Esophagus (tissue), 2 donors: ENCODE measurements at regions not wholly inside any gene's neighbourhood (a gene's known extent, or its start where the extent isn't known, plus 50 kb on each side); places are given as distances from the start of the nearest gene placed in this dataset.

ENCODE experiments used
- H3K27ac ChIP-seq, 2 donors: one replicate each; pipeline ENCODE4 v1.5.1; 2013; ENCODE audit warnings: low read depth in 2 of 2, mild to moderate bottlenecking in 2 of 2, inconsistent platforms in 1 of 2, low read length in 1 of 2, moderate library complexity in 1 of 2
- H3K27me3 ChIP-seq, 2 donors: one replicate each; pipeline ENCODE4 v1.6.1; 2013; ENCODE audit warnings: low read length in 2 of 2, control low read depth in 1 of 2, mild to moderate bottlenecking in 1 of 2; ENCODE audit not compliant: insufficient read depth in 2 of 2, control insufficient read depth in 1 of 2
- H3K36me3 ChIP-seq, 2 donors: one replicate each; pipeline ENCODE4 v1.6.1; 2013; ENCODE audit warnings: low read length in 1 of 2; ENCODE audit not compliant: control insufficient read depth in 2 of 2, insufficient read depth in 2 of 2
- H3K4me1 ChIP-seq, 2 donors: one replicate each; pipeline ENCODE4 v1.6.1; 2013; ENCODE audit warnings: low read length in 1 of 2; ENCODE audit not compliant: control insufficient read depth in 2 of 2, insufficient read depth in 2 of 2
- H3K4me3 ChIP-seq, 2 donors: one replicate each; pipeline ENCODE4 v1.5.1; 2013; ENCODE audit warnings: low read length in 2 of 2, mild to moderate bottlenecking in 2 of 2, low read depth in 1 of 2, moderate library complexity in 1 of 2
- H3K9me3 ChIP-seq, 2 donors: one replicate each; pipeline ENCODE4 v1.6.1; 2013; ENCODE audit warnings: mild to moderate bottlenecking in 2 of 2, low read depth in 1 of 2, low read length in 1 of 2, moderate library complexity in 1 of 2; ENCODE audit not compliant: control insufficient read depth in 2 of 2, insufficient read depth in 1 of 2
- WGBS, 2 donors: extraction: QIAGEN DNeasy Blood & Tissue Kit; methylation state at CpG; one replicate each; pipeline ENCODE4 v1.1.7; 2013; 5-methylcytosine and 5-hydroxymethylcytosine counted together
- donor health status: healthy with polysubstance abuse.
- donor health status: Bipolar disorder and iron deficiency.

DNA sequence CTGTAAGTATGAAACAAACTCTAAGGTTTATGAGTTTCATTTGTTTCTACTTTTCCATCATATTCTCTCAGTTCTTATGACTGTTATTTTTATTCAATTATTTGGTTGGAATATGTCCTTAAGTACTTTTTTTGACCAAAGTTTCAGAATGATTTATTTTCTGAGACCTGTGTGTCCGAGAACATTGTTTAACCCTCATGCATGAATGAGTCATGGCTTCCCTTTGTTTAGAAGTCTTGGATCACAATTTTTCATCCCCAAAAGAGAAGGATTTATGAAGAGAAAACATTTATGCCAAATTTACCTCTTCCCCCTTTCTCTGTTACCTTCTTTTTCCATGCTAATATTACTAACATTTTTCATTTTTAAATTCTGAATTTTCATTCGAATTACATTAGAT, 518.0 kb upstream of the NR2F2 start:
- 54 to 65% methylated on average over 2 of the region's 2 CpGs for WGBS, 2 donors
- H3K27ac ChIP-seq: no peak overlapping the region
- peaks cover 0 to 2% of the 10 kb centered on the region in 2 donors for H3K9me3 ChIP-seq
- no peak overlapping the region for H3K4me3 ChIP-seq
- no peaks in the 10 kb centered on the region for H3K27me3 ChIP-seq
- no peaks in the 10 kb centered on the region for H3K36me3 ChIP-seq
- no peaks in the 10 kb centered on the region for H3K4me1 ChIP-seq

DNA sequence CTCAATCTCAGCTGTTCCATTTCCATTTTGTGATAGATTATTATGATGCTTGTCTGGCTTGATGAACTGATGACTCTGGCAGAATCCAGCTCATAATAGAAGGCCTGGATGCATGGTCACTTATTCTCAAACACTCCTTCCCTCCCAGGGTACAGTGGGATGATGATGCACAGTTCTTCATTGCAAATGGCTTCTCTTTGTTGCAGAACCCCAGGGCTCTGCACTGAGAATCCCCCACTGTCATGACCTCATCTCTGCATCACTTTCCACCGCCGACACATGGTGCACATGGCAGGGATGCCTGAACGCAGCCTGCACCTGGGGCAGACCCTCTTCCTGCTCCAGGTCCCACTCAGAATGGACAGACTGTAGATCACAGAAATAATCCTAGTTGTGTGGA, 515.6 kb upstream of the NR2F2 start:
- WGBS, 2 donors: 97% methylated on average over 3 of the region's 3 CpGs
- Histone ChIP-seq H3K4me1 (no peaks in the 10 kb centered on the region), H3K27ac (no peak overlapping the region), H3K36me3 (no peaks in the 10 kb centered on the region), H3K9me3 (peaks cover 0 to 2% of the 10 kb centered on the region in 2 donors), H3K4me3 (no peak overlapping the region), H3K27me3 (no peaks in the 10 kb centered on the region)

DNA sequence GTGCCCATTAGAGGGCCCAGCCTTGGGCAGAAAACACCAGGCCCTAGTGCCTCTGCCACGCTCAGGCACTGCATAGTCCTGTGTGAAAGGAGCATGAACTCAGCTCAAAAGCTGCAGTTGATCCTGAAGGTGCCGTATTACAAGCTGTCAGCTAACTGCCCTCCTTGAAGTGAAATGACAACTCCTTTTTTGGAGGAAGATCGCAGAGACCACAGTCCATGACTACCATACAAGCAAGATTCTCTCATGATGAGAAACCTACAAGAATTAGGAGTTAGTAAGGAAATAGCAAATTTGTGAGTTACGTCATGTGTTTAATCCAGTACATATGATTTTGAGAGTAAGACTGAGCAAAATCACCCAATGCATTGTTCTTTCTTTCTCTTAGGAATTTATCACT, 513.9 kb upstream of the NR2F2 start:
- 84 to 90% methylated on average over 4 of the region's 4 CpGs for WGBS, 2 donors
- Histone ChIP-seq H3K4me3 (no peak overlapping the region), H3K9me3 (peaks cover 0 to 2% of the 10 kb centered on the region in 2 donors), H3K27me3 (no peaks in the 10 kb centered on the region), H3K36me3 (no peaks in the 10 kb centered on the region), H3K4me1 (no peaks in the 10 kb centered on the region), H3K27ac (no peak overlapping the region)

DNA sequence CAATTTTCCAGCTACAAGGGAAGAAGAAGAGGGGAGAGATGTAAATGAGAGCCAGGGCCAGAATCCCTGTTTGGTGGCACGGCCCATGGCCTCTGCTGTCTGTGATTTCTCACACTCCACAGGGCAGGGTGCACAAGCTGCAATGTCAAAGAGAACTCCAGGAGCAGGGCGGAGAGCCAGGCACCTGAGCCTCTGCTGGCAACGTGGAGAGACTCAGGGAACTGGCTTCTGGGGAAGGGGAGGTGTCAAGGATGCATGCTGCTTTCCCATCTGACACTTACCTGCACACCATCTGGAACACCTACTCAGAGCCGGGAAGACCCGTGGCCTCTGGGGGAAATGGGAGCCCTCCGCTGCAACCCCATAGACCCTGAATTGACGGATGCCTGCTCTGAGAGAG, 507.5 kb upstream of the NR2F2 start:
- Histone ChIP-seq H3K4me3 (no peak overlapping the region), H3K27me3 (peaks cover 0 to 5% of the 10 kb centered on the region in 2 donors), H3K27ac (no peak overlapping the region), H3K4me1 (no peaks in the 10 kb centered on the region), H3K9me3 (no peaks in the 10 kb centered on the region), H3K36me3 (no peaks in the 10 kb centered on the region)
- WGBS, 2 donors: 78 to 84% methylated on average over 7 of the region's 7 CpGs

DNA sequence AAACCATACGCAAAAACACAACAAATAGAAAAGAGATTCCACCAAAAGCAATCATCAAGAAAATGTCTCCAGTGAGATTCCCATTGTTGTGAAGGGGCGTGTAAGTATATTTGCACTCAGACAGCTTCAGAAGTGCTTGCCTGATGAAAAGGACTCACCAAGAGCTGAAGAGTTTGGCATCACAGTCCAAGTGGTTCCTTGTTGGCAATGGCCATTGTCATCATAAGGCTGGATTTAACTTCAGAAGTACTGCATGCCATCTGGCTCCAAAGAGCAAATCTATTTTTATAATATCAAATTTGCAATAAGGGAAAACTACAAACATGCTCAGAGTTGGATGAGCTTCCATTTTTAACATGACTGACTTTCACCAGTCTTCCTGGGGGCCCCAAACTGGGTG, 505.3 kb upstream of the NR2F2 start:
- no peaks in the 10 kb centered on the region for H3K9me3 ChIP-seq
- no peaks in the 10 kb centered on the region for H3K36me3 ChIP-seq
- H3K27ac ChIP-seq: no peak overlapping the region
- 85 to 89% methylated on average over 2 of the region's 2 CpGs for WGBS, 2 donors
- no peak overlapping the region for H3K4me3 ChIP-seq
- H3K27me3 ChIP-seq: peaks cover 0 to 5% of the 10 kb centered on the region in 2 donors
- H3K4me1 ChIP-seq: no peaks in the 10 kb centered on the region

DNA sequence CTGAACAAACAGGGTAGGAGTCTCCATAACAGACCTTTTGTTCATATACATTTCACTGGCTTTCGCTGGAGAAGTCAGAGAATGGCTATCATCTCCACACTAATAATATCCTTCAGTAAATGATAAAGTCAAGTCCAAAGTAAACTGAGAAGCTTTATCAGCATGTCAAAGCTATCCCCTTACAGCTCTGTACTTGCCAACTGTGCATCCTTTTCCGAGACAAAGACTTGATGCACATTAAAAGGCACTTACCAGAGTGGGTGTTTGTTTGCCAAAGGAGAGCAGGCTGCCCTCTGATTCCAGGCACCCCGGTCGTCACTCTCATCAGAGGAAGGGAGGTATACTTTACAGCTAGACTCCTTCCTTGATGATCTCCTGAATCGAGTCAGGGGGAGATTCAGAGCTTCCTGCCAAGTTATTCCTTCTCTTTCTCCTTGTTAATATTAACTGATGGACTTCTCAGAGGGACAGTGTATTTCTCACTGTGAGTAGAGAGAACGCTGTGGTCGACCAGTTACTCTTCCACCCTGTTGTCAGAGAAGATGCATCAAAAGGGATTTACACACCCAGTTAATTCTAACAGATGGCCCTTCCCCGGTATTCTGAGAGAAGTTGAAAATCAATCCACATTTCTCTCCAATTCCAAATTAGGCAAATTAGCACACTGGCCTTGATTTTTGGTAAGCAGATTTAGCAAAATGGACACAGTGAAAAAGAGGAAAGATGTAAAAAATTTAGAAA, 504.7 kb upstream of the NR2F2 start:
- Histone ChIP-seq H3K4me3 (no peak overlapping the region), H3K4me1 (no peaks in the 10 kb centered on the region), H3K27ac (no peak overlapping the region), H3K36me3 (no peaks in the 10 kb centered on the region), H3K9me3 (no peaks in the 10 kb centered on the region), H3K27me3 (peaks cover 0 to 5% of the 10 kb centered on the region in 2 donors)
- 59 to 72% methylated on average over 8 of the region's 8 CpGs for WGBS, 2 donors

DNA sequence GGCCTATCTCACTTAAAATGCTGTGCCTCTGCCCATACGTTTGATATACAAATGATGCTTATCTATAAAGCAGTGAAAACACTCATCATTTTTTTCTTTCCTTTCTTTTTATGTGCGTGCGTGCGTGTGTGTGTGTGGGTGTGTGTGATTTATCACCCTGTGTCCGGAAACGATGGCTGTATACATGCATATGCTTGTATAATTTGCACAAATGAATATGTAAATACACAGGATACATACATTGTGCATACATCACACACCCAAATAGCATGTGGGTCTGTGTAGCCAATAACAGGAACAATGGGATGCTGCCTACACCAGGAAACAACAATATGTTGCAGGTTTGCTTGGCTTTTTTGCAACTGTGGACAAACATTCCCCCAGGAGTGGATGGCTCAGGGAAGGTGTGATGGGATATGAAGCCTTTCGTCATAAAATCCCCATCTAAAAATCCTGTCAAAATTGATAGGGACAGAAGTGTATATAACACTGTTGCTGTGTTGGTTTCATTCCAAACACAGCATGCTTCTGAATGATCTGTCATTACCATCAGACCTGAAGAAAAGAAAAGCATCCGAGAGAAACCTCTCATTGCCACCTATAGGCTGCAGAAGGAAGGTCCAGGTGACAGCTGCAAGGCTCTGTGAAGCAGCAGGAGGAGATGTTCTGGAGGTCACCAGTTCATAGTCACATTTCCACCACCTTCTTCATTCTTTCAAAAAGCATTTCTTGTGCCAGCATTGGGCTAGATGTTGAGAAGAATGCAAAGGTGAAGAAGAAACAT, 503.9 kb upstream of the NR2F2 start:
- H3K27me3 ChIP-seq: peaks cover 0 to 5% of the 10 kb centered on the region in 2 donors
- no peaks in the 10 kb centered on the region for H3K9me3 ChIP-seq
- H3K27ac ChIP-seq: no peak overlapping the region
- no peaks in the 10 kb centered on the region for H3K4me1 ChIP-seq
- H3K36me3 ChIP-seq: no peaks in the 10 kb centered on the region
- WGBS, 2 donors: 75 to 79% methylated on average over 8 of the region's 8 CpGs
- H3K4me3 ChIP-seq: no peak overlapping the region

DNA sequence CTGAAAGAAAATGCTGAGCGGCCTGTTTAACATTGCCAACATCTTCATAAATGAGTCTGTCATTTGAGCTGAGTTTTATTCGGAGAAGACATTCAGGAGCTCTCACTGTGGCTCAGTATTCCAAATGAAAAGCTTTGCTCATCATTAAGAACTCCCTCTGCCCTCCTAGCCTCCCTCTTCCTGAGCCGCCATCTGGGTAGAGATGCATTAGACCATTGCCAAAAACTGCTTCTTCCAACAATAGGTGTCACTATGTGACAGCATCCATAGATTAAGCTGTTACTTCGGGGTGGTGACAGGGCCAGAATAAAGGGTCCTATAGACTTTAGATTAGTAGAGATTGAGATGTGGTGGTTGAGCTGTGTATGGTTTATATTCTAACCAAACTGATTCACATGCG, 501.4 kb upstream of the NR2F2 start:
- Histone ChIP-seq H3K36me3 (no peaks in the 10 kb centered on the region), H3K4me1 (no peaks in the 10 kb centered on the region), H3K27me3 (no peaks in the 10 kb centered on the region), H3K9me3 (no peaks in the 10 kb centered on the region), H3K27ac (no peak overlapping the region), H3K4me3 (no peak overlapping the region)
- 77 to 79% methylated on average over 5 of the region's 5 CpGs for WGBS, 2 donors

DNA sequence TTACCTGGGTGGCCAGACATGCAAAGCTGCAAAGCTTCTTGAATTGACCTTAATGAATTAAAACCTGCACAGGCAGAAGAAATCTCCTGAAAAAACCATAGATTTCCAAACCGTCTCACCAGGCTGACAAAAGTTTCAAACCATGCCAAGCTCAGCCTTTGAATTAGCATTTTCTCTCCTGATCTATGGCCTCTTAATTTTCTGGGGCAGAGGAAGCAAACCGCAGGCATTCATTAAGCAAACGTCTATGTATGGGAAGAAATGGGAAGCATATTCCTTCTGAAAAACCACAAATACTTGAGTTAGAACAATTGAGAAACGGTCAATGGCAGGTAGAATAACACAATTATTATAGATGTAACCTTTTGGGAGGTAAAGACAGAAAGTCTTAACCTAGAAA, 500.2 kb upstream of the NR2F2 start:
- no peak overlapping the region for H3K4me3 ChIP-seq
- WGBS, 2 donors: 74 to 80% methylated on average over 4 of the region's 4 CpGs
- H3K9me3 ChIP-seq: no peaks in the 10 kb centered on the region
- H3K27me3 ChIP-seq: no peaks in the 10 kb centered on the region
- H3K36me3 ChIP-seq: no peaks in the 10 kb centered on the region
- H3K27ac ChIP-seq: no peak overlapping the region
- H3K4me1 ChIP-seq: no peaks in the 10 kb centered on the region

DNA sequence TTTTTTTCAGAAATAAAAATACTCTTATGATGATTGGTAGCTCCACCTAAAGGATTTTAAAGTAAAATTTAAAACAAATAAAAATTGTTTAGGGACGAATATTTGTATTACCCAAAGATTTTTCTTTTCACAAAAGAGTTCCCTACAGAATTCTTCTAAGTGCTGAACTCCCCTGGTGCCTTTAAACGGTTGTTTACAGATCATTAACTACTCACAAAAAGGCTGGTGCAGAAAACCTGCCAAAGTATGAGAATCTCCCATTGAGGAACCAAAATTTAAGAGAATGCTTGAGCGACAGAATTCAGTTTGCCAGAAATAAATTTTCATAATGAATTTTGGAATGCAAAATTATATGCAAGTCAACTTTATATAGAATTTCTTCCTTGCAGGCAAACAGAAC, 497.8 kb upstream of the NR2F2 start:
- no peaks in the 10 kb centered on the region for H3K36me3 ChIP-seq
- H3K27me3 ChIP-seq: no peaks in the 10 kb centered on the region
- H3K9me3 ChIP-seq: no peaks in the 10 kb centered on the region
- H3K4me1 ChIP-seq: no peaks in the 10 kb centered on the region
- H3K27ac ChIP-seq: no peak overlapping the region
- H3K4me3 ChIP-seq: no peak overlapping the region
- 56 to 61% methylated on average over 3 of the region's 3 CpGs for WGBS, 2 donors
